Right lobe of liver (tissue), 4 donors: ENCODE measurements at regions not wholly inside any gene's neighbourhood (a gene's known extent, or its start where the extent isn't known, plus 50 kb on each side); places are given as distances from the start of the nearest gene placed in this dataset.

Source experiments
- CTCF ChIP-seq, 4 donors: fragments of 200-600 bp in 3 of 4; fragments of 450-650 bp in 1 of 4; IDR thresholded peaks; one replicate each; pipeline versions ENCODE4 v1.5.1 to v1.8.0; 2016 to 2022; ENCODE audit warnings: antibody characterized with exemption in 4 of 4, mild to moderate bottlenecking in 2 of 4
- POLR2A ChIP-seq: fragments of 450-650 bp; IDR thresholded peaks from one replicate; pipeline ENCODE4 v1.6.1; 2017; ENCODE audit warnings: antibody characterized with exemption, mild to moderate bottlenecking
- donor health status: DM: no; HTN: no; CAD: no.
- donor health status: DM: no; HTN: no; CAD: no.
- donor health status: DM: no; HTN: yes; CAD: no.

DNA sequence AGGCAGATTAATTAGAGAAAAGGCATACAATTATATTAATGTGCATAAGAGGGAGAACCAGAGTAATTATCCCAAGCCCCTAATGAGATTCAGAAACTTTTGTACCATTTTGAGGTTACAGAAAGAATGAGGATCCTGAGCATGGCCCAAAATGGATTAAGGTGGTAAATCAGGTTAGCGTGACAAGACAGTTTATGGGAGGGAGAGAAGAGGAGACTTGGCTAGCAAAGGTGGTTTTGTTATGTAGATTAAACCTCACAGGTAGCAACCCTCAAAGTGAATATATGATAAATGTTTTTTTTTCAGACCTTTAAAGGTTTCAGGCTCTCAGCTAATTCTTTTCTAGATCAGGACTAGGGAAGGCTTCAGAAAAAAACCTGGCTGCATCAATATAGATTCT lies 781.8 kb downstream of the FAM133A start:
- TF ChIP-seq CTCF (IDR thresholded peaks at IDR 0.05) (no peak), POLR2A (no peak)
